Hepatocyte (in vitro differentiated cells): ENCODE measurements at regions not wholly inside any gene's neighbourhood (a gene's known extent, or its start where the extent isn't known, plus 50 kb on each side); places are given as distances from the start of the nearest gene placed in this dataset.

ENCODE experiments used
- DNase-seq: peaks from one replicate; pipeline ENCODE4 v3.0.0-alpha.2; 2016; ENCODE audit warnings: low spot score
- H2AFZ ChIP-seq: fragments of 200-600 bp; sonication (generic); 2 replicates; pipeline ENCODE4 v1.6.0; 2016; ENCODE audit warnings: antibody characterized with exemption, mild to moderate bottlenecking
- H3K27ac ChIP-seq: fragments of 200-600 bp; sonication (generic); 2 replicates; pipeline ENCODE4 v1.5.1; 2016; ENCODE audit warnings: mild to moderate bottlenecking
- H3K27me3 ChIP-seq: fragments of 200-600 bp; sonication (generic); 2 replicates; pipeline ENCODE4 v1.6.1; 2016
- H3K36me3 ChIP-seq: fragments of 200-600 bp; sonication (generic); replicated peaks from 2 replicates; pipeline ENCODE4 v1.5.1; 2016; ENCODE audit warnings: low read depth; ENCODE audit not compliant: insufficient read depth
- H3K4me1 ChIP-seq: fragments of 200-600 bp; sonication (generic); 2 replicates; pipeline ENCODE4 v1.5.1; 2016; ENCODE audit warnings: mild to moderate bottlenecking, moderate library complexity; ENCODE audit not compliant: insufficient read depth
- H3K4me2 ChIP-seq: fragments of 200-600 bp; sonication (generic); 2 replicates; pipeline ENCODE4 v1.6.0; 2016
- H3K4me3 ChIP-seq: fragments of 200-600 bp; sonication (generic); 2 replicates; pipeline ENCODE4 v1.5.1; 2016; ENCODE audit warnings: mild to moderate bottlenecking
- H3K79me2 ChIP-seq: fragments of 200-600 bp; sonication (generic); 2 replicates; pipeline ENCODE4 v1.6.0; 2017; ENCODE audit warnings: mild to moderate bottlenecking
- H3K9me2 ChIP-seq: fragments of 200-600 bp; sonication (generic); replicated peaks from 2 replicates; pipeline ENCODE4 v1.6.0; 2017; ENCODE audit warnings: mild to moderate bottlenecking; ENCODE audit not compliant: insufficient read depth
- H3K9me3 ChIP-seq: fragments of 200-600 bp; sonication (generic); 2 replicates; pipeline ENCODE4 v1.5.1; 2016; ENCODE audit warnings: low read depth, mild to moderate bottlenecking
- H4K20me1 ChIP-seq: fragments of 200-600 bp; sonication (generic); 2 replicates; pipeline ENCODE4 v1.6.0; 2016; ENCODE audit warnings: mild to moderate bottlenecking; ENCODE audit not compliant: insufficient read depth, poor library complexity, severe bottlenecking
- CTCF ChIP-seq: fragments of 200-600 bp; sonication (generic); IDR thresholded peaks from 2 replicates; pipeline ENCODE4 v1.5.1; 2016; ENCODE audit warnings: antibody characterized with exemption, mild to moderate bottlenecking; ENCODE audit not compliant: poor library complexity
- EZH2 ChIP-seq: fragments of 200-600 bp; sonication (generic); IDR thresholded peaks from 2 replicates; pipeline ENCODE4 v1.6.1; 2016; ENCODE audit warnings: antibody characterized with exemption, mild to moderate bottlenecking, borderline replicate concordance
- EZH2phosphoT487 ChIP-seq: fragments of 200-600 bp; sonication (generic); IDR thresholded peaks from one replicate; pipeline ENCODE4 v1.6.1; 2018; ENCODE audit warnings: antibody characterized with exemption, mild to moderate bottlenecking, low read depth, moderate library complexity; ENCODE audit not compliant: unreplicated experiment, severe bottlenecking
- WGBS: methylation state at CpG from one replicate; pipeline ENCODE4 v1.1.6; 2016; ENCODE audit warnings: low lambda C conversion rate; ENCODE audit errors: missing lambda C conversion rate; 5-methylcytosine and 5-hydroxymethylcytosine counted together

GRCh38 chr10:78320506-78320905 is 286.8 kb downstream of the RPS24 start:
- 67% methylated on average over 5 of the region's 5 CpGs for WGBS
- no peaks in the 10 kb centered on the region for H3K36me3 ChIP-seq
- DNase-seq: no peak

GRCh38 chr10:78321000-78321399 is 287.3 kb downstream of the RPS24 start:
- H3K79me2 ChIP-seq: no peaks in the 10 kb centered on the region
- H3K4me3 ChIP-seq: no peak overlapping the region
- no peak for DNase-seq
- H3K4me2 ChIP-seq: no peak overlapping the region
- H2AFZ ChIP-seq: no peak overlapping the region
- H3K36me3 ChIP-seq: no peaks in the 10 kb centered on the region
- no peaks in the 10 kb centered on the region for H4K20me1 ChIP-seq
- no peaks in the 10 kb centered on the region for H3K27me3 ChIP-seq
- no peaks in the 10 kb centered on the region for H3K9me3 ChIP-seq
- H3K9me2 ChIP-seq: no peaks in the 10 kb centered on the region
- peaks cover 9% of the 10 kb centered on the region for H3K4me1 ChIP-seq
- 73% methylated on average over 2 of the region's 2 CpGs for WGBS
- H3K27ac ChIP-seq: no peak overlapping the region
- TF ChIP-seq CTCF: no peak
- TF ChIP-seq EZH2: no peak

More at GRCh38 chr10:78320506-78320905, 286.8 kb downstream of the RPS24 start:
- Histone ChIP-seq H3K9me3 (no peaks in the 10 kb centered on the region), H4K20me1 (no peaks in the 10 kb centered on the region), H2AFZ (no peak overlapping the region), H3K4me1 (peaks cover 11% of the 10 kb centered on the region), H3K27ac (no peak overlapping the region), H3K79me2 (no peaks in the 10 kb centered on the region), H3K9me2 (no peaks in the 10 kb centered on the region), H3K27me3 (no peaks in the 10 kb centered on the region), H3K4me3 (no peak overlapping the region), H3K4me2 (no peak overlapping the region)
- no peak for TF ChIP-seq CTCF
- TF ChIP-seq EZH2phosphoT487: no peak
- TF ChIP-seq EZH2: no peak

GRCh38 chr10:78321500-78321899 is 287.8 kb downstream of the RPS24 start:
- no peak overlapping the region for H3K4me2 ChIP-seq
- no peak for DNase-seq
- no peak overlapping the region for H2AFZ ChIP-seq
- no peak overlapping the region for H3K4me3 ChIP-seq
- H3K9me2 ChIP-seq: no peaks in the 10 kb centered on the region
- H4K20me1 ChIP-seq: no peaks in the 10 kb centered on the region
- no peaks in the 10 kb centered on the region for H3K36me3 ChIP-seq
- H3K79me2 ChIP-seq: no peaks in the 10 kb centered on the region
- no peaks in the 10 kb centered on the region for H3K27me3 ChIP-seq
- 97% methylated on average over 4 of the region's 4 CpGs for WGBS
- TF ChIP-seq EZH2phosphoT487 (no peak), EZH2 (no peak), CTCF (no peak)
- no peak overlapping the region for H3K27ac ChIP-seq
- peaks cover 4% of the 10 kb centered on the region for H3K4me1 ChIP-seq
- peaks cover 3% of the 10 kb centered on the region for H3K9me3 ChIP-seq

GRCh38 chr10:78326372-78326771 is 292.7 kb downstream of the RPS24 start:
- no peak for DNase-seq
- Histone ChIP-seq H4K20me1 (no peaks in the 10 kb centered on the region), H3K4me1 (no peaks in the 10 kb centered on the region), H3K36me3 (no peaks in the 10 kb centered on the region), H3K9me2 (no peaks in the 10 kb centered on the region), H2AFZ (no peak overlapping the region), H3K4me2 (no peak overlapping the region), H3K9me3 (peaks cover 8% of the 10 kb centered on the region), H3K27ac (no peak overlapping the region), H3K79me2 (no peaks in the 10 kb centered on the region), H3K4me3 (no peak overlapping the region), H3K27me3 (no peaks in the 10 kb centered on the region)
- 97% methylated on average over 1 of the region's 1 CpG for WGBS
- TF ChIP-seq CTCF (no peak), EZH2phosphoT487 (no peak), EZH2 (no peak)
